HG03135 (cell line): ENCODE measurements at regions not wholly inside any gene's neighbourhood (a gene's known extent, or its start where the extent isn't known, plus 50 kb on each side); places are given as distances from the start of the nearest gene placed in this dataset.

Experiments
- ATAC-seq: cut with Tn5 transposase; IDR thresholded peaks from one replicate; pipeline ENCODE4 v1.9.1; 2021; ENCODE audit warnings: mild to moderate bottlenecking, moderate library complexity; ENCODE audit not compliant: unreplicated experiment

GRCh38 chr1:59077466-59078069, 219.3 kb upstream of the FGGY start:
- ATAC-seq: no peak

GRCh38 chr1:59078070-59078800, 218.7 kb upstream of the FGGY start:
- ATAC-seq: no peak

GRCh38 chr1:59078866-59079265, 218.0 kb upstream of the FGGY start:
- no peak for ATAC-seq

GRCh38 chr1:59079434-59080140, 217.3 kb upstream of the FGGY start:
- ATAC-seq: no peak

- no peak for ATAC-seq
Measured at GRCh38 chr1:59081181-59081580, 215.7 kb upstream of the FGGY start.

GRCh38 chr1:59081795-59082194, 215.1 kb upstream of the FGGY start:
- no peak for ATAC-seq

- no peak for ATAC-seq
Measured at GRCh38 chr1:59083946-59084865, 212.7 kb upstream of the FGGY start.

GRCh38 chr1:59085101-59085500, 211.8 kb upstream of the FGGY start:
- no peak for ATAC-seq

- no peak for ATAC-seq
Measured at GRCh38 chr1:59089036-59089798, 207.7 kb upstream of the FGGY start.

- no peak for ATAC-seq
Measured at GRCh38 chr1:59089922-59090457, 206.9 kb upstream of the FGGY start.

- ATAC-seq: no peak
Measured at GRCh38 chr1:59092126-59092525, 204.8 kb upstream of the FGGY start.

- ATAC-seq: no peak
Measured at GRCh38 chr1:59094001-59094400, 202.9 kb upstream of the FGGY start.

GRCh38 chr1:59096501-59096900, 200.4 kb upstream of the FGGY start:
- ATAC-seq: no peak

- no peak for ATAC-seq
Measured at GRCh38 chr1:59098655-59099054, 198.2 kb upstream of the FGGY start.

- ATAC-seq: no peak
Measured at GRCh38 chr1:59100708-59101374, 196.1 kb upstream of the FGGY start.

- no peak for ATAC-seq
Measured at GRCh38 chr1:59101518-59101917, 195.4 kb upstream of the FGGY start.

- ATAC-seq: no peak
Measured at GRCh38 chr1:59103457-59103856, 193.4 kb upstream of the FGGY start.

- ATAC-seq: no peak
Measured at GRCh38 chr1:59104191-59104760, 192.6 kb upstream of the FGGY start.
